ENCODE measurements at regions not wholly inside any gene's neighbourhood (a gene's known extent, or its start where the extent isn't known, plus 50 kb on each side); places are given as distances from the start of the nearest gene placed in this dataset.
A peak's percentile ranks its signal among the peaks of the same experiment; 100 is the strongest.

DNA sequence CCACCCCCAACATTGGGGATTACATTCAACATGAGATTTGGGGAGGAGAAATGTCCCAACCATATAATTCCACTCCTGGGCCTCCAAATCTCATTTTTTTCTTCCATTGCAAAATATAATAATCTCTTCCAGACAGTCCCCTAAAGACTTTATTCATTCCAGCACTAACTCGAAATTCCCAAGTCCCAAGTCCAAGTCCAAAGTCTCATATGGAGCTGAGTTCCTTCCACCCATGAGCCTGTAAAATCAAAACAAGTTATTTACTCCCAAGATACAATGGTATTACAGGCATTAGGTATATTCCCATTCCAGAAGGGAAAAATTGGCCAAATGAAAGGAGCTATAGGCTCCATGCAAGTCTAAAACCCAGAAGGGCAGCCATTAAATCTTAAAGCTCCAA lies 56.7 kb downstream of the P2RY1 start:
- no peaks in the 10 kb centered on the region for H3K36me3 ChIP-seq
- ATAC-seq = no peak
- H3K4me3 ChIP-seq = no peak overlapping the region
- no peaks in the 10 kb centered on the region for H3K4me1 ChIP-seq
- no peaks in the 10 kb centered on the region for H3K27me3 ChIP-seq
- intact Hi-C loops (cut with DNase I) = no loop called here
- TF ChIP-seq, protein P1, sequence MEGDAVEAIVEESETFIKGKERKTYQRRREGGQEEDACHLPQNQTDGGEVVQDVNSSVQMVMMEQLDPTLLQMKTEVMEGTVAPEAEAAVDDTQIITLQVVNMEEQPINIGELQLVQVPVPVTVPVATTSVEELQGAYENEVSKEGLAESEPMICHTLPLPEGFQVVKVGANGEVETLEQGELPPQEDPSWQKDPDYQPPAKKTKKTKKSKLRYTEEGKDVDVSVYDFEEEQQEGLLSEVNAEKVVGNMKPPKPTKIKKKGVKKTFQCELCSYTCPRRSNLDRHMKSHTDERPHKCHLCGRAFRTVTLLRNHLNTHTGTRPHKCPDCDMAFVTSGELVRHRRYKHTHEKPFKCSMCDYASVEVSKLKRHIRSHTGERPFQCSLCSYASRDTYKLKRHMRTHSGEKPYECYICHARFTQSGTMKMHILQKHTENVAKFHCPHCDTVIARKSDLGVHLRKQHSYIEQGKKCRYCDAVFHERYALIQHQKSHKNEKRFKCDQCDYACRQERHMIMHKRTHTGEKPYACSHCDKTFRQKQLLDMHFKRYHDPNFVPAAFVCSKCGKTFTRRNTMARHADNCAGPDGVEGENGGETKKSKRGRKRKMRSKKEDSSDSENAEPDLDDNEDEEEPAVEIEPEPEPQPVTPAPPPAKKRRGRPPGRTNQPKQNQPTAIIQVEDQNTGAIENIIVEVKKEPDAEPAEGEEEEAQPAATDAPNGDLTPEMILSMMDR (IDR thresholded peaks at IDR 0.05) = no peak
- H3K27ac ChIP-seq = no peak overlapping the region
- DNase-seq = no peak
- no peaks in the 10 kb centered on the region for H3K9me3 ChIP-seq

DNA sequence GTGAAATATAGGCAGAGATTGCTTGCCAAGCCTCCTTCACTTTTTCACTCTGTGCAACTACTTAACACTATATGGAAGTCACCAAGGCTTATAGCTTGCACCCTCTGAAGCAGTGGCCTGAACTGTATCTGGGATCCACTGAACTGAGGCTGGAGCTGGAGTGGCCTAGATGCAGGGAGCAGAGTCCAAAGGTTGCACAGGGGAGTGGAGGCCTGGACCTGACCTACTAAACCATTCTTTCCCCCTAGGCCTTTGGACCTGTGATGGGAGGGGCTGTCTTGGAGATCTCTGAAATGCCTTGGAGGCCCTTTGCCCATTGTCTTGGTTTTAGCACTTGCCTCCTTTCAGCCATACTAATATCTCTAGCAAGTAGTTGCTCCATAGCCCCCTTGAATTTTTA lies 57.5 kb downstream of the P2RY1 start:
- no peaks in the 10 kb centered on the region for H3K9me3 ChIP-seq
- ATAC-seq (no peak), DNase-seq (no peak)
- no peaks in the 10 kb centered on the region for H3K27me3 ChIP-seq
- intact Hi-C loops (cut with DNase I) = no loop called here
- no peaks in the 10 kb centered on the region for H3K36me3 ChIP-seq
- H3K4me1 ChIP-seq = no peaks in the 10 kb centered on the region
- TF ChIP-seq, protein P1 (IDR thresholded peaks at IDR 0.05) = no peak
- H3K27ac ChIP-seq = no peak overlapping the region
- H3K4me3 ChIP-seq = no peak overlapping the region

DNA sequence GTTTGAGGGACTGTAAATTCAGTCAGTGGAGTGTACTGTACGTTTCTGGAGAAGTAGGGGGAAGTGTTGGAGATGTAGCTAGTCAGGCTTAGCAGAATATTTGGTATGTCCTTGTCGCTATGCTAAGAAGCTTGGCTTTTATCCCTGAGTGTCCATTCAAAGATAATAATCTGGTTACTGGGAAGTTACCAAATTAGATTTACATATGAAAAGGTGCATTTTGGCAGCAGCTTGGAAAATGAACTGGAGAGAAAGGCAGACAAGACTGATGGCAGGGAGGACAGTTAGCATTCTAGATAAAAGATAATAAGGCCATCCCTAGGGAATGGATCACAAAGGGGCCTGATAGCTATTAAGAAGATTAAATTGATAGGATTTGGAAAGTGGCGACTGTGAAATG lies 58.7 kb downstream of the P2RY1 start:
- H3K27ac ChIP-seq = no peak overlapping the region
- DNase-seq (no peak), ATAC-seq (no peak)
- no peaks in the 10 kb centered on the region for H3K9me3 ChIP-seq
- TF ChIP-seq, protein P1 (IDR thresholded peaks at IDR 0.05) = no peak
- intact Hi-C loops (cut with DNase I) = no loop called here
- no peaks in the 10 kb centered on the region for H3K27me3 ChIP-seq
- H3K4me3 ChIP-seq = no peak overlapping the region
- H3K36me3 ChIP-seq = no peaks in the 10 kb centered on the region
- no peaks in the 10 kb centered on the region for H3K4me1 ChIP-seq

DNA sequence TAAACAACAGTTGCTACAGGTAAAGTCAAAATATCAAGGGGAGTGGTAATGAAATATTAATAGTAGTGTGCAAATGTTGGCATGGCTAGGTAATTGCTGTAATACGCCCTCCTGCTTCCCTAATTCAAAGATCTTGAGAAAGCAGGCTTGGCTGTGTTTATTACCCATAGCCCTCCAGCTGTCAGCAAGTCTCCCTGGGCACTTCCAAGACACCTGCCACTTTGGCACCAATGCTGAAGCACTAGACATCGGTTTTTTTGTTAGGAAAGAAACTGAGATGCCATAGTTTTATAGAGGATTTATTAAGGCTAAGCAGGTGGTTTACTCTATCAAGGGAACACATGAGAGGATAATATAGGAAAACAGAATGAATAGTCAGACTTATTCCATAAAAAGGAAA lies 64.4 kb downstream of the P2RY1 start:
- intact Hi-C loops (cut with DNase I) = no loop called here

GRCh38 chr3:152902141-152902669 lies 67.3 kb downstream of the P2RY1 start:
- H3K36me3 ChIP-seq = no peaks in the 10 kb centered on the region
- no peak for DNase-seq
- intact Hi-C loops (cut with DNase I) = no loop called here
- H3K27ac ChIP-seq = no peak overlapping the region
- no peaks in the 10 kb centered on the region for H3K4me1 ChIP-seq
- H3K27me3 ChIP-seq = no peaks in the 10 kb centered on the region
- TF ChIP-seq, protein P1 (IDR thresholded peaks at IDR 0.05) = no peak
- H3K9me3 ChIP-seq = no peaks in the 10 kb centered on the region
- peak; percentile 68 for ATAC-seq
- H3K4me3 ChIP-seq = no peak overlapping the region

More for the DNA sequence above, 64.4 kb downstream of the P2RY1 start:
- no peaks in the 10 kb centered on the region for H3K4me1 ChIP-seq
- TF ChIP-seq, protein P1 (IDR thresholded peaks at IDR 0.05) = no peak
- DNase-seq (no peak), ATAC-seq (no peak)
- no peak overlapping the region for H3K27ac ChIP-seq
- H3K36me3 ChIP-seq = no peaks in the 10 kb centered on the region
- H3K27me3 ChIP-seq = no peaks in the 10 kb centered on the region
- no peak overlapping the region for H3K4me3 ChIP-seq
- H3K9me3 ChIP-seq = no peaks in the 10 kb centered on the region

GRCh38 chr3:152905631-152906030 lies 70.7 kb downstream of the P2RY1 start:
- intact Hi-C loops (cut with DNase I) = no loop called here
- DNase-seq = no peak
- no peak for ATAC-seq
- no peak overlapping the region for H3K27ac ChIP-seq
- no peaks in the 10 kb centered on the region for H3K36me3 ChIP-seq
- no peaks in the 10 kb centered on the region for H3K9me3 ChIP-seq
- no peaks in the 10 kb centered on the region for H3K4me1 ChIP-seq
- TF ChIP-seq, protein P1 (IDR thresholded peaks at IDR 0.05) = no peak
- H3K4me3 ChIP-seq = no peak overlapping the region
- H3K27me3 ChIP-seq = no peaks in the 10 kb centered on the region

All from upper lobe of right lung (tissue), 1 donor.